NCI-H2107 (cell line): ENCODE measurements at regions not wholly inside any gene's neighbourhood (a gene's known extent, or its start where the extent isn't known, plus 50 kb on each side); places are given as distances from the start of the nearest gene placed in this dataset.
"Not testable (repeated sequence)": the region's sequence is repeated elsewhere in the genome, so short reads cannot be mapped to it uniquely, and the experiment has no call there.

Source experiments
- DNase-seq: peaks from one replicate; lab custom pipeline; 2025; lab: John Stamatoyannopoulos, UW

DNA sequence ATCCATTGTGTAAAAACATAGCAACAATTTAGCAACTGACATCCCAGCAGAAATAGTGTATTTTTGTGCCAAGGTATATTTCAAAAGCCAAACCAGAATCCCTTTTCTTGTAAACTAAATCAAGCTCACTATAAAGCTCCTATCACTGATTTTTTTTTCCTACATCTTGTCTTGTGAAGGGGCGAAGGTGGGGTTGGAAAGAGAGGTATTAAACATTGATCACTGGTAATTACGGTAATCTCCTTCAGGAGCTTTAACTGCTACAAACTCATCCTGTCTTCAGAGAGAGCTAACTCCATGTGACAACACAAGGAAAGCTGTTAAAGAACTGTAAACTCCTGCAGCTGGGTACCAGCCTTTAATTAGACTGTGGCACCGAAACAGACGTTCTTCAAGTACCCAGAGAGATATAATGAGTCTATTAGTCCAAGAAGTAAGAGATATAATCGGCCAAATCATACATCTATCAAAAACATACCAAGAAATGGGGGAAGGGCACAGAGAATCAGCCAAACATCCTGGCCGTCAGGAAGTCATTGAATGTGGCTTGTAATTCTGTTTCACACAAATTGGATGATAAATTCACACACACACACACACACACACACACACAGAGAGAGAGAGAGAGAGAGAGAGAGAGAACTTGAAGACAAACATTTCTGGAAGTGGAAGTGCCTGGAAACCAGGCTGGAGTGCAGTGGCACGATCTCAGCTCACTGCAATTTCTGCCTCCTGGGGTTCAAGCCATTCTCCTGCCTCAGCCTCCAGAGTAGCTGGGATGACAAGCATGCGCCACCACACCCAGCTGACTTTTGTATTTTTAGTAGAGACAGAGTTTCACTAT, 111.9 kb upstream of the PPARGC1A start:
- no peak for DNase-seq

DNA sequence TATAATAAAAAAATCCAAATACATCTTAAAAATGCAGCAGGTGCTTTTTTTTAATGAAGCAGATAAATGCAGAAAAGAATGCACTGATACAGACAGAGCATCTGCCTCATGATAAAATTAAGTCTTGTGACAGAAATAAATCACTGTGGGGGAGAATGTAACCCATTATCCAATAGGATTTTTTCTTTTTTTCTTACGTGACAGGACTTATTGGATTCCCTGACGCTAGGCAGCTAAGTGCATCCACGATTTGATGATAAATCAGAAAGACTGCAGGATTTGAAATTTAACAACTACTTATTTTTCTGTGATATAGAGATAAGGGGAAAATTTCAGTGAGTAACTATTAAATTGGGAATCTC, 110.6 kb upstream of the PPARGC1A start:
- DNase-seq: no peak

DNA sequence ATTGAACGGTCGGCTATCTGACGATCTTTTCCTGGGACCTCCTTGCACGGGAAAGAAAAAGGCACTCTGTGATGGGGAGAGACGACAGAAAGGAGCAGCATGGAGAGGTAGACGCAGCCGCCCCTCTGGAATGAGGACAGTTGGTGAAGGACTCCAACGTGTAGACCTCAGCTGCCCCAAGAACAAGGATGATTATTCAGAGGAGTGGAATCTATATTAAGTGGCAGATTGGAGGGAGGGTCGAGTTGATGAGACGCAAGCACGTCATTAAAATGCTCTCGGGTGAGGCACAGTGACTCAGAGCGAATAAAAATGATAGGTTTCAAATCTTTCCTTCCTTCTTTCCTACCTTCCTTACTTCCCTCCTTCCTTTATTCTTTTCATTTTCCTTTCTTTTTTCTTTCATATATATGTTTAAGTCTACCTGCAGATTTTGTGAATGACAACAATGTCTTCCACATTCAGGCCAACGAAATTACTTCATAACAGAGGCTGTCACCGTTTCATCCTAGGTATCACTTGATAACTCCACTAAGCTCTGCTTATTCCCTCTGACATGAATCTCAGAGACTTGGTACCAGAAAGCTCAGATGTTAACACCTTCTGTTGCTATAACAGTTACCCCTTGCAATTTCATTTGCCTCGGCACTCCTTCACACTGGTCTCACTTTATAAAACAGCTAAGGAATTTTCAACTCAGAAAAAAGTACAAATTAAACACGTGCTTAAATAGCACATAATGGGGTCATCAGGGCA, 110.0 kb upstream of the PPARGC1A start:
- DNase-seq: no peak

DNA sequence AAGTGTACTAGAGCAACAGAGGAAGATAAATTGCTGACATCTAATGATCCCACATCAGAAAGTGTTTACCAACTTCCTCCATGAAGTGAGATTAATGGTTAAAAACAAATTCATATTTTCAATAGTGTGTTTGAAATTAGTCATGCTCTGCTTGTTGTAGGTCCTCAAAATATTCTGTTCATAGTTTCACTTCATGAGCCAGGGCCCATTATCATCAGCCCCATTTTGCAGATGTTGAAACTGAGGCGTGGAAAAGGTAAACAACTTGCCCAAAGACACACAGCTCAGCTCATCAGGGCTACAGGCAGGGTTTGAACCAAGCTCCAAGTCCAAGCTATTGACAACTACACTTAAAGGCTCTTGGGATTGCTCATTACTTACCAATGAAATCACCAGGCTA, 103.5 kb upstream of the PPARGC1A start:
- DNase-seq: no peak

DNA sequence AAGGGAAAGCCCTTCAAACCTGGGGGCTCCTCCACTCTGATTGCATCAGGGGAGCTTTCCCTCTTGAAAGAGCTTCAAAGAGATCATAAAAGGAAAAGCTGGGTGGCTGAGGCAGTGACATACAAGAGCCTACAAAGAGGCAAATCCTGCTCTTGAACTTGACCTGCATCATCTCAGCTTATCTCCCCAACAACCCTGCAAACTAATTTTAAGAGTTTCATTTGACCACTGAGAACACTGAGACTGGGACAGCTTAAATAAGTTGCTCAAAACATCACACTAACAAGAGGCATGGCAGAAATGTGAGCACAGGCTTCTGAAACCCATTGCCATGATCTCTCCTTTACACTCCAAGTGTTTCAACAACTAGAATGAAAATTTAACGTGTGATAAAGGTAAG, 101.6 kb upstream of the PPARGC1A start:
- no peak for DNase-seq

DNA sequence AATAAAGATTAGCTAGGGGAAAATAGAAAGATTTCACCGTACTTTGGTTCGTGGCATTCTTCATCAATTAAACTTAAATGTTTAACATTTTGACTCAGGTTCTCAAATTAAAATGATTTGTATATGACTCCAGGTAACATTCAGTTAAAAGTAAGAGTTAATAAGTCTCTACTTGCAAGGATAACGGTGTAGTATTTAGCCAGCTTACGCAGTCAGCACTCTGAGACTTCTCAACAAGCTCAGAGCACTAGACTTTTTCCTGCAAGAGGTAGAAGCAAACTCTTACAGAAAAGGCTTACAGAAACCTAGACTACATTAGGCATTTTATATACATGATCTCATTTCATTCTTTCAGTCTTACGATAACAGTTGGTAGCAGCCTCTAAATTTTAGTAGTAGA, 96.4 kb upstream of the PPARGC1A start:
- DNase-seq: no peak

DNA sequence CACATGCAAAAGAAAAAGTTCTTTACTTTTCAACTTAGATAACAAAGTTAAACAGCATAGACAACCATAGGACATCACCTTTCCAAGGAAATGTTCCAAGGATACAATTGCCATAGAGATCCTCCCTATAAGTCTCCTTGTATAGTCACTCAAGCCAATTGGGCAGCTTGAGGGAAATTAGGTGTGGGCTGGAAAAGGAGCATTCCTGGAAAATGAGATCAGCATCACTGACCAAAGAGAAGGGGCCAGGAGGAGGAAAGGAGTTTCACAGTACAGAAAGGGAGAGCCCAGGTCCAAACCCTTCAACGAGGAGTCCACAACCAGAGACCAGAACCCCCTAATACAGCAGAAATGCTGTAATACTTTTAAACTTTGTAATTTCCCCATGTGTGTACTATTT, 91.5 kb upstream of the PPARGC1A start:
- no peak for DNase-seq

DNA sequence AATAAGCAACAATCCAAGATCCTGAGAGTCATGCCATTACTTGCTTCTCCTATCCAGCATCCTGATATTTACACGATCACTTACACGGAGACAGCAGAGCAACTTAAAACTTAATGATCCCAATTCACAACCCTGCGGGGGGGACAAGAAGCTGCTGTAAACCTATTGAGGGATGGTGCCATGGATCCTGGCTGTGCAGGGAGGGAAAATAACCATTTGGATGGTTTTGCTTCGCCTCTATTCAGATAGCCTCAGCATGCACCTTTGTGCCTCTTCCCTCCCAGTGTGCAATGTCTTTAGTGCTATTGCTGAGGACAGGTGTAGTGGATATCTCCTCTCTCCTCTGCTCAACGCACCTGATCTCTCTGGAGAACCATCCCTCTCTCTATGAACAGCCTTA, 89.7 kb upstream of the PPARGC1A start:
- DNase-seq: no peak

DNA sequence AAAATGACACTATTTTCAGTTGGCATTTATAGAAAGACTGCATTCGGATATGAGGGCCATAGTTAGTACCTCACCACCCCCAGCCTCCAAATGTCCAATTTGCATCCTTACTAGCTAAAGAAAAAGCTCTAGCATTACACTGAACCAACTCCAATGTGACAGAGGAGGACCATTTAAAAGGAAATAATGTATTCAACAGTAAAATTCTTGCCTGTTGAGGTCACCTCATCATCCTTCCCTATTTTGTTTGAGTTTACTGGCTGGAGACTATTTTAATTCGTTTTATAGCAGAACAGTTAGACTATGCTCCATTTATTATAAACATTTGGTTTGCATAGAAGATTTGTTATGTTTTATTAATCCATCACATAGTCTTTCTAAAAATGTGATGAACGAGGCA, 88.2 kb upstream of the PPARGC1A start:
- no peak for DNase-seq

DNA sequence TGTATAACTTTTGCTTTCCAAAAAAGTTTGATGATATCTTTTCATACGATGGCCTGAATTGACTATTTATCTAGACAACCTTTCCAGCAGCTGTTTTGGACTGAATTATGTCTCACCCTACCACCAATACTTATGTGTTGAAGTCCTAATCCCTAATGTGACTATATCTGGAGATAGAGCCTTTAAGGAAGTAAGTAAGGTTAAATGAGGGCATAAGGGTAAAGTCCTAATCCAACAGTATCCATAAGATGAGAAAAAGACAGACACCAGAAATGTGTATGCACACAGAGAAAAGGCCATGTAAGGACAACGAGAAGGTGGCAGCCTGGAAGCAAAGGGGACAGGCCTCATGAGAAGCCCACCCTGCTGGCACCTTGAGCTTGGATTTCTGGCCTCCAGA, 86.6 kb upstream of the PPARGC1A start:
- DNase-seq: no peak

DNA sequence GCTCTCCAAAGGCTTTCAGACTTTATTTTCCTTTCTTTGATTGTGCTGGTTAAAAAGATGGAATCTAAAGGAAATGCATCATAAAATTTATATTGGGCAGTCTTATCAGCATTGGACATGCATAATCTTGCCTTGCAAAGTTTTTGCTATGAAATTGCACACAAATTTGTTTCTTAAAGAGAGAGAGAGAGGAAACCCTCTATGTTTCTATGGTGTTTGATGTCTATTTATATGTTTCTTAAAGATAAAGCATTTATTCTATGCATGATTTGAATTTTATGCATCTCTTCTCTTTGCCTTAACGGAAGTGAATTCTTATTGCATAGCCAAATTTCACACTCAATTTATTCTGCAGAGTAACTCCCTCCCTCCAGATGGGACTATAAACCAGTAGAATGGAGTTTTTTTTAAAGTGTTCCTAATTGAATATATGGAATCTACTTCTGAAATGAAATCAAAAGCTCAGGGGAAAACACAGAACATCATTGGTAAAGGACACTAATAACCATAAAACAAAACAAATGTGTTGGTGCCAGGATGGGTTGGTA, 83.5 kb upstream of the PPARGC1A start:
- no peak for DNase-seq

DNA sequence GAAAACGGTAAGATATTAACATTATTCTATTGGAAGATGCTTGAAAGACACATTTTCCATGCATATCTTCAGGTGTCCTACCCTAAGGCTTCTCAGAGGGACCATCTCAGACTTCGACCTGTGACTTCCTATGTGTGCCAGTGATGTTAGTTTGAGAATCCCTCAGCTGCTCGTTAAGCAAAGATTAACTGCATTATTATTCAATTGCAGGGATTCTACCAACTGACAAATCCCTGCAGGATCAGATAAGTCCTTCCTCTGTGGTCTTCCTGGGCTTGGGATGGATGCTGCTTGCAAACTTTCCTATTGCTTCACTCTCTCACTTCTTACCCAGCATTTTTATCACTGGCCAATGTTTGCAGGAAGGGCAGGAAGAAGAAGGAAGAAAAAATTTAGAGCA, 83.0 kb upstream of the PPARGC1A start:
- no peak for DNase-seq

DNA sequence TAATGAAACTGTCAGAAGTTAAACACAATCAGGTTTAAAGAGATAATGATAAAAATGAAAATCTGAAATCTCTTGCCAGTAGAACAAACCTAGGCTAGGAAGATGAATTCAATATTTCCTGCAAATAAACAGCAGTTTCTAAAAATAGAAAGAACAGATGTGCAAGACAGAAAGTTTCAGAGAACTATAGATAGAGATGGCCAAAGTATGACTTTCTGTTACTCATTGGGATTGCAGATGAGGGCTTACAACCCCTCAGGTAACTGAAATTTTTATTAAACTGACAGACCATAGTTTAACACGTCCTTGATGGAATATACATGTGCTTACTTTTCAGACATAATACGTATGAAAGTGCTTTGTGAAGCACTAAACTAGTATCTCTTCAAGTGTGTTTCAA, 82.3 kb upstream of the PPARGC1A start:
- no peak for DNase-seq

DNA sequence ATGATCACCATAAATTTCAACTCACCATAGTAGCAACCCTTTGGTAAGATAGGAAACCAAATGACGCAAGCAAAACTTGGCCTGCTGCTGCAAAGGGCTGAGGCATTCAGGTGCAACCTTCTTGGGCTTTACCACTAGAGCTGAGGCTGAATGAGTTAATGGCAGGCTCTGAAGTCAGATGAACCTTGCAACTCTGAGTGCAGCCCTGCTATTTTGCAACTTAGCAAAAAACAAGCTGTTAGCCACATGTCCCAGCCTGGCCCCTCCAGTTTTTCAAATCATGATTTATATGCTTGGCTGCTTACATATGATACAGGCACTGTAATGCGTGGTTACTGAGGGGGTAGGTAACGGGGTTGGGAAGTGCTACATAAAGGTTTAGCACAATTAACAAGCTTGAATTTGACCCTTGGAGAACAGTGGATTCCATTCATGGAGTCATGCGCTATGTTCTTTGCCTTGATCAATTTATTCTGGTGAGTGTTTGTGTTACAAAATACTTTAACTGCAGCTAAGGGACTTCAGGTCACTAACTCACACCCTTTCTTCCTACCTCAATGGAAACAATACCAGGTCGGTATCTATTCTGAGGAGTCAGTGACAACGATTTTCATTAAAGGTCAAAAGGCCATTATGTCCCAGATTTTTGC, 80.5 kb upstream of the PPARGC1A start:
- no peak for DNase-seq

DNA sequence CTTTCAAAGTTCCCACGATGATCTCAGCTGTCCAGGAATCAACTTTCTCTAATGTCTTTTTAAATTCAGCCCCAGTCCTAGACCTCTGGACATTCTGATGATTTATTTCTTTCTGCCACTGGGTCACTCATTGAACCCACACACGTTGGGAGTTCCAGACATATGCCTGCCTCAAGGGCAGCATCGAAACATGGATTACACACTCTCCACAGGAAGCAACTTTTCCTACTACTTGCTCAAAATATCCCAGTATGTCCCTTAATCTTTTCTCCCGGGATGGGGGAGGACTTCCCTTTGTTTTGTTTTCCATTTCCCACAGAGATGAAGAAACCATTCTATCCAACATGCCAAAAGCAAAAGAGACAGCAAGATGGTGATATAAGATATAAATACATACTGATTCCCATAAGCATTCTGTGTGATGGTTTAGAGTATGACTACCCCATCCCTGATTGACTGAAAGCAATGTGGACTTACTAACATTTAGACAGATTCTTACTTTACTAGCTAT, 79.8 kb upstream of the PPARGC1A start:
- no peak for DNase-seq

DNA sequence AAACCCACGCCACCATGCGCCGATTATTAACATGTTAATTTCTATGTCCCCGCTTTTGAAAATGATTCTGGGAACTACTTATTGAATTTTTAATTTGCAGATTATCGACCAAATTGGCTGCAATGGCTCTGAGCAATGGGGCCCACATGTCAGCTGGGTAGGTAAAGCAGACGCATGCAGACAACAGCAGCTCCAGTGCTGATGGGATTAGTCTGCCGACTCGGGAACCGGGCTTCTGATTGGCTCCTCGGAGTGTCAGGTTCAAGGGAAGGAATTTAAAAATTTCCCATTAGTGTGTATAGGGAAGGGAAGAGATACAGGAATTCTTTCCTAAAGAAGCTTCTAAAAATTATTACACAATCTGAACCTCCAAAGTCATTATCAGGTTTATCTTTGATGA, 77.4 kb upstream of the PPARGC1A start:
- DNase-seq: no peak

DNA sequence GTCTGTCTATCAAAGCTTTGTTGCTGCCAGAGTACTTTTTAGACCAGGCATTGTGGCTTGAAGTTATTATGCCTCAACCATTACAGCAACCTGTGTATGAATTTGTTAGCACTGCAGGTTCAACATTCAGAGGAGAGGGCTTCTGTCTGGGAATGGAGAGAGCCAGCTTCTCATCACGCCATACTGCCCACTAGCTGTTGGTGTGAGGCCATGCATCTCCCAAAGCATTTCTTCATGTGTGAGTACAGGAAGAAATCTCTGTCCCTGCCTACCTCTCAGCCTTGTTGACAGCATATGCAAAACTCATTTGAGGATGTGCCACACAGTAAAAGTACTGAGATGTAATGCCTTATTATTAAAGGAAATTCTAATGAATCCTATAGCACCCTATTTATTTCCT, 76.9 kb upstream of the PPARGC1A start:
- no peak for DNase-seq

DNA sequence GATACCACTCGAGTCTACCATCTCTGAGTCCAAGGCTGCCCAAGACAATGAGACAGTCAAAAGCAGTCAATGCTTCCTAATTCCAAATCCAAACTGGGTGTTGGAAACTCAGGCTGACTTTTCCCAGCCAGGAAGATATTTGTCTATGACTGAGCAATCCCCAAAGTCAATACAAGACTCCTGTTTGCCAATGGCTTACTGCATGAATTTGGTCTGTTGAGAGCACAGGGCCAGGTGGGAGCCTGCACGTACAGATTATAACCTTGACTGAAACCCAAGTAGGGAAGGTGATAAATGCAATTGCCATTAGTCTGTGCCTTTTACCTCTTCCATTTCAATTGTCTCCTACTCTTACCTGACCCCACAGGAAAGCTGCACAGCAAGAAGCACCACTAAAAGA, 72.6 kb upstream of the PPARGC1A start:
- peak; percentile 13 for DNase-seq

DNA sequence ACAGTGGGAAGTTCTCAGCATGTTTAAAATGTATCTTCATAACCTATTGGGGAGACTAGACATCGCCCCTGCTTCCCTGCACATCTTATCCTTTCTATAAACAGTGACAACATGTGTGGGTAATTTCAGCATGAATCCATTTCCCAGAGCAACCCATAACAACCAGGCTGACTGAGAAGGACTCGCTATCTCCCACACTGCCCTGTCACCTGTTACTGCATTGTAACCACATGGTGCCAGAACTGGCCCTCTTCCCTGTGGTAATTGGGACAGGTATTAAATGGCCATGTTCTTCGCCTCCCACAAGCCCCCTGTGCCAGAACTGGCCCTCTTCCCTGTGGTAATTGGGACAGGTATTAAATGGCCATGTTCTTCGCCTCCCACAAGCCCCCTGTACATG, 71.5 kb upstream of the PPARGC1A start:
- DNase-seq: not testable (repeated sequence)

DNA sequence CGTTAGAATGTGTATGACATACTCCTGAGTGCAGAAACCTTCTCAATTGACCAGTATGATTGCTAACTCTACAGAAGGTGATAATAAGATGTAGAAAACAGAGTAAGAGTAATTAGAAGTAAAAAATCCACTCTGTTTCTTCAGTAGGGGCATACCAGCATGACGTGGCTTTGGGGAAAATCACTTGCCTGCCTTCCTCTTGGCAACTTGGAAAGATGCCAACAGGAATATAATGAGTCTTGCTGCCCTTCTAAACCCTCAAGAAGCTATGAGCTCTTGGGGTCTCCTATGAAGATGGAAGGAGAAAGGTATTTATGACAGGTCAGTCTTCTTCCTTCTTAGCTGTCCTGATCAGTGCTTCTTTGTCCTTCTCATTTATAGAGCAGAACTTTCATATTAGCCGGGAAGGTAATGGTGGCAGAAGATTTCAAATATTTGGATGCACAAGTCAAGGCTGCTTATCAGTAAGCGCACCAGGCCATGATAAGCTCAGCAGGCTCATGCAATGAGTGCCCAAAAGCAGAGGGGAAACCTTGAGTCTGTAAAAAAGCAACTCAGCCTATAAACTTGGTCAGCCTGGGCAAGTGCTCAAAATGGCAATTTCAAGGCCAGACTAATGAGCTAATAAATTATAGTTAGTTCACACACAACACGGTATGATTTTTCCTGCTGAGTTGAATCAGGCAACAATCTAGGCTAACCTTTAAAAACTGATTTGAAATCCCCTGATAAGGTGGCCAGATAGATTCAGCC, 69.7 kb upstream of the PPARGC1A start:
- no peak for DNase-seq

DNA sequence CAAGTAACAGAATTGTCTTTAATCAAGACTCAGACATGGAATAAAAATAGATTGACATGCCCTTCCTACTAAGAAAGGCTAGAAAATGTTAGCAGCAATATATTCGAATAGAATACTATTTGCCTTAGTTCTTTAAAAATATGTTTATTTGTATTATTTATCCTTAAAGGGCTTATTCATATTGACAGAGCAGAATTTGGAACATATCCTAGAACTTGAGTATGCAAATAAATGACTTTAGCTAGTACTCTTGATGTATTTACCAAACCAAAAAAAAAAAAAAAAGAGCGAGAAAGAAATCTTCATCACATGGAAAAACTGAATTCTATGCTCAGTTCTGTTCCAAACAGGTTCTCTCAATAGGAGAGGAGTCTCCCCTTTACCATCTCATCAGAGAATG, 68.9 kb upstream of the PPARGC1A start:
- DNase-seq: no peak

DNA sequence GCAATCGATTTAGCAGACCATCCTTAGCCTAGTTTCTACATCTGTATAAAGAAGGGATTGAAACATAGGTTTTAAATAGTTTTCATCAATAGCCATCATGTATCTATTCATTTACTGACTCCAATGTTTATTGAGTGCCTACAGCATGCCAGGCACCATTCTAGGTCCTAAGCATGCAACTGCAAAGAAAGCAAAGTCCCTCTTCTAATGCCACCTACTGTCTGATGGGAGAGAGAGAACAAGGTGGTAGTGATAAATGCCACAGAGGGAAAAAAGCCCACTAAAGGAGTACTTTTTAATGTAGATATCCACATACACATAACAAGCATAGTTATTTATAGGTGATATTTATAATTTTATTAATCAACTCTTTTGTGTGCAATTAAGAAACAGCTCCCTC, 67.6 kb upstream of the PPARGC1A start:
- no peak for DNase-seq
